ENCODE measurements at regions not wholly inside any gene's neighbourhood (a gene's known extent, or its start where the extent isn't known, plus 50 kb on each side); places are given as distances from the start of the nearest gene placed in this dataset.
A peak's percentile ranks its signal among the peaks of the same experiment; 100 is the strongest.

DNA sequence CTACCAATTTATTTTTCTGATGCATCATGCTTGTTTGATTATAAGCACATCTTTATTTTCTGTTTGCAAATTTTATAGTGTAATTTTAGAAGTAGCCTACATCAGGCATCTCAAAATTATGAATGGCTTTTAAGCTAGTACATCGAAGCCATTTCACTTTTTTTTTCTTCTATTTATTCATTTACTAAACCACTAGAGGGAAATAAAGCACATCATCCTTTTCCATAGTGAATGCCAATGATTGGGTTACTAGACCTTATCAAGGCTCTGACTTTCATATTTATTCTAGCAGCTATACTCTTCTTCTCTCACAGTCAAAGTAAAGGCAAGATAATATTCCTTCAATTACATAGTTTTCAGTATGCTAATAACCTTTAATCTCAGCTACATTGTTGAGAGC is 736.4 kb upstream of the LRFN5 start:
- peak; percentile 51 for DNase-seq

DNA sequence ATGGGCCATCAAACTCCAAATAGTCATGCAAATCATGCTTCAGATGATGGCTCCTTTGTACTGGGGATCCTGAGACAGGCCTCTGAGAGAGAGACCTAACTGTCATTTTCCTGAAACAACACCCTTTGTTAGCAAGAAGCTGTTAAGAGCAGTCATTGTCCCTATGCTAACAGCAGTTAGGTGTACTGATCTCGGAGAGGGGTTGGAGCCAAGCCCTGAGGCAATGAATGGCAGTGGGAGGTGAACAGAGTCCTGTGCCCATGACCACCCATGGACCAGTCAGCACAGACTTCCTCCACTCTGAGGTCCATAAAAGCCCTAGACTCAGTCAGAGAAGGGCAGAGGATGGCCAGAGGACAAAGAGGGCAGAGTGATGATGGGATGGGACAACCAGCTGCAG is 747.6 kb upstream of the LRFN5 start:
- DNase-seq: no peak

DNA sequence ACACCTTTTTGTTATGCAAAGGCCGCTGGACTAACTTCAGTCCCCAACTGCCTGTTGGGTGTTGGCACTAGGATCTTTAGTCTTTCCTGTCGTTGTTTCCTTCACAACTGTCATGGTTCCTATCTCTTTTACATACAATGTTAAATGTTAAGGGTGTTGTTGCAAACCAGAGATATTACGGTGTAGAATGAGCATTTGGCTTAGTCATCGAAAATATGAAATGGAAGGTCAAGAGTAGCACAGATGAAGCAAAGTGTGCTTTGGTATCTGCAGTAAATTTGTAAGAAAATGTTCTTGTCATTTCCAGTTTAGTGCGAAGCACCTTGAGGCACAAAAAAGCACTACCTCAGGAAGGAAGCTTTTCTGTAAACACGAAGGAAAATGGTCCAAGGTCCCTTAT is 751.3 kb upstream of the LRFN5 start:
- no peak for DNase-seq

DNA sequence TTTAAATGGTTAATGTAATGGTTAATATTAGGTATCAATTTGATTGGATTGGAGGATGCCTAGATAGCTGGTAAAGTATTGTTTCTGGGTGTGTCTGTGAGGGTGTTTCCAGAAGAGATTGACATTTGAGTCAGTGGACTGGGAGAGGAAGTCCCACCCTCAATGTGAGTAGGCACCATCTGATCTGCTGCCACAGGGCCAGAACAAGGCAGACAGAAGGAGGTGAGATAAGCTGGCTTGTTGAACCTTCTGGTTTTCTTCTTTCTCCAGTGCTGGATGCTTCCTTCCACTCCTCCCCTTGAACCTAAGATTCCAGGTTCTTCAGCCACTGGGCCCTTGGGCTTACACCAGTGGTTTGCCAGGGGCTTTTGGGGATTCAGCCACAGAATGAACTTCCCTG is 756.5 kb upstream of the LRFN5 start:
- no peak for DNase-seq

DNA sequence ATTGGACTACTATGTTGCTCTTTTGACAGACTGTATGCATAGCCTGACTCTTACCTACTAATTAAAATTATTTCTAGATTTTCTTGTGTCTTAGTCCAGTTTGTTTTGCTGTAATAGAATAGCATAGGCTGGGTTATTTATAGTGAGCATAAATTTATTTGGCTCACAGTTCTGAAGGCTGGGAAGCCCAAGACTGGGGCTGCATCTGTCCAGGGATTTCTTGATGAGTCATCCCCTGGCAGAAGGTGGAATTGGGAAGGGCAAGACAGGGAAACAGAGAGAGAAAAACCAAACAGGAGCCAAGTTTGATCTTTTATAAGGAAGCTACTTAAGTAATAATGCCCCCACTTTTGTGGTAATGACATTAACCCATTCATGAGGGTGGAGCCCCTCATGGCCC is 759.2 kb upstream of the LRFN5 start:
- DNase-seq: peak; percentile 39

DNA sequence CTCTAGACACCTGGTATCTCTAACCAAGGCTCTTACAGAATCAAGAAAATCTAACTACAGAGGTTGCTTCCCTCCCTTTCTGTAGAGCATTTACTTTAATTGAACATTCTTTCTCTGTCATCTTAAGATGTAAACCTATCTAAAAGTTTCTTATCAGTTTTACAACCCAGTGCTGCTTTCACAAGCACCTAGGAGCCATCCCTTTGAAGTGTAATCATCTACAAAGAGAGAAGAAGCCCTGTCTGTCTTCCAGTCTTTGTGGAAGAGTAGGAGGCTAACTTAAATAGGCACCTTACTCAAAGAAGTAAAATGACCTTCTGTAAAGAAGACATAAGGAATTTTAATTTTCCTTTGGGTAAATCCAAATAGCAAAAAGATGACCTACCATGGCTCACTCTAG is 763.9 kb upstream of the LRFN5 start:
- no peak for DNase-seq

DNA sequence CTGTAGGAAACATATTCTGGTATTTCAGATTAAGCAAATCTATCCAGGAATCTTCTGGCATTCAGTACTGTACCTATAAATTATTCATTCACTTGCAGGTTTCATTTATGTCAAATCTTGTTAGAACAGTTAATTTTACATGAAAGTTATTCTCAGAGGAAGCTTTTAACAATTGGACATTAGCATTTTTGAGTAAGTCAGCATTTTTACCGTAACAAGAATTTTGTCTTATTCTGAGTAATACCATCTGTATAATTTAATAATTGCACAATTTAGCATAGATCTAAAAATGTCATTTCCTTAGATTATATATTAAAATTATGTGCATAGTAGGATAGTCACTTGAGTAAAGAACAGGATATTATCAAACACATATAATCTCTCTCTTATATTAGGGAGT is 764.8 kb upstream of the LRFN5 start:
- DNase-seq: no peak

DNA sequence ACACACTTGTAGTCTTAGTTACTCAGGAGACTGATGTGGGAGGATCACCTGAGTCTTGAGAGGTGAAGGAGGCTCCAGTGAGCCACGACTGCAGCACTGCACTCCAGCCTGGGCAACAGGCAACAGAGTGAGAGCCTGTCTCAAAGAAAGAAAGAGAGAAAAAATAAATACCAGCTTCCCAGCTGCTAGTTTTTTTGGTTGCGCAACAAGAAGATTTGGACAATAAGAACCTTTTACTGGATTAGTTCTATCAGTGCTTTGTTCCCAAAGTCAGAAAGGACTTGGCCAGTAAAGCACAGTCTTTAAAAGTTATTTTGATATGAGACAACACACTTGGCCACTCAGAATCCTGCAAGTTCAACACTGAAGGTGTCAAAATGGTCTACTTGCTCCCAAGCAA is 768.1 kb upstream of the LRFN5 start:
- DNase-seq: no peak

DNA sequence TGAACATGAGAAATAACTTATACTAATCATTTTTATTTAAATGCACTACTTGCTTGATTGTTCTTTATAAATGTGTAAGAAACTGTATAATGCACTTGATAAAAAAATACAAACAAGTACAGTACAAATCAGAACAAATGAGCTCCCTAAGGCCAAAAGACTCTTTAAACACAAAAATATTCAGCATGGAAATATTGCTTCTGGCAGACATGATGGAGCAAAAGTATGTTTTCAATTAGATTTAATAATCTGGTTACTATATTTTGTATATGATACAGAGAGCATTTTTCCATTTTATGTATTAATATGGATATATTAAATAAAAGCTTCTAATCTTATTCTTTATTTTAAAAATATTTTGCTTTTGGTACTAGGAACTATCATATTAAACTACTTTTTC is 800.2 kb upstream of the LRFN5 start:
- no peak for DNase-seq

DNA sequence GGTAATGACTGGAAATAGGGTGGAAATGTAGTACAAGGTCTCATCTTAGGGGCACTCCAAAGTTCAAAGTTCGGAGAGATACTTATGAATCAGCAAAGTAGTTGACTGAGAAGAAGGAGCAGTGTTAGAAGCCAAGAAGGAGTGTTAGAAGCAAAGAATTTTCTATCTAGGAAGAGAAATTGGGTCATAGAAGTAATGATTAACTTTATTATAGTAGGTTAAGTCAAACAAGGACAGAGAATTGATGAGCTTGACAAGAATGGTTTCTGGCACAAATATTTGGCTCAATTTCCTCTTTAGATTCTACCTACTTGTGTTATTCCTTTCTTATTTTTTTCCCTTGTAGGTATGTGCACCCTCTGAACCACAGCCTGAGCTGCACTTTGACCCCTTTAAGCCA is 810.5 kb upstream of the LRFN5 start:
- DNase-seq: no peak

DNA sequence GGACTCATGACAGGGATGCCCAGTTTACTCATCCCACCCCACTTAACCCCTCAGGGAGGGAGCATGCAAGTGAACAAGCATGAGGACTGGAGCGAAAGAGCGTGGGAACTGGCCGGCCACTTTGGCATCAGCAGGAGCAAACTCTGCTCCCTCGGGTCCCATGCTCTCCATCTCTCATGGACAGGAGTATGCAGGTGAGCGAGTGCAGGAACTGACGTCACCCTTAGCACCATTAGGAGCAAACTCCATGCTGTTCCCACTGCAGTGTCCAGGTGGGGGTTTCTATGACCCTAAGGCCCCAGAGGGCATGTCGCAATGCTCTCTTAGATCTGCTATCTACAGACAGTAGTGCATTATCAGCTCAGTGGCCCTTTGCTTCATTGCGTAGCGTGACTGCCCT is 821.8 kb upstream of the LRFN5 start:
- no peak for DNase-seq

DNA sequence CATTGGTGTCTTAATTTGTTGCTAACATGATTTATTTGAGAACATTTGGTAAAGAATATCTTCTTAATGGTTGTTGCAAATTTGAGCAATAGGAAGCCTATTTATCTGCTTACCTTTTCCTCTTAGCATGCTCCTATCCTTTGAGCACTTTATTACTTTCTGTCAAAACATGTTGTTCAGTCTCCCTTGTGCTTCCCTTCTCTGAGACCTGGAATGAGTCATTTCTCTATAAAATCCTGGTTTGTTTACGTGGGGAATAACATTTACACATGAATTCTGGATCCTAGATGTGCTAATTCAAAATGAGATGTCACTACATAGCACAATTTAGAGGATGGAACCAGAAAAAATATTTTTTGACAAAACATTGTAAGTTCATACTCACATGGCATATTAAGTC is 844.0 kb upstream of the LRFN5 start:
- DNase-seq: no peak

DNA sequence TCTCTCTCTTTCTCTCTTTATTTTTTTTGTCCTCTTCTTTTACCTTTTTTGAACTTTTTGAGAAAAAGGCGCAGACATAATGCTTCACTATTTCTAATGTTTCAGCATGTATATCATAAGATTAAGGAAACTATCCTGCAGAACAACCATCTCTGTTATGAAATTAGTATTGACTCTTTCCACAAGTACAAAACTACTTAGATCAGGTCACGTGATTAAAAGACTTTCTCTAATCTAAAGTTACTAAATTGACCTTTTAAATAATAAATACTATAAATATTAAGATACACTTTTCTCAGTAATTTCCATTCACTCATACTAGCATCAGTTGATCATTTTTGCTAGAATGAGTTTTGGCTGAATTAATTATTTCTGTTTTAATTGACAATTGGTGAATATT is 844.5 kb upstream of the LRFN5 start:
- no peak for DNase-seq

DNA sequence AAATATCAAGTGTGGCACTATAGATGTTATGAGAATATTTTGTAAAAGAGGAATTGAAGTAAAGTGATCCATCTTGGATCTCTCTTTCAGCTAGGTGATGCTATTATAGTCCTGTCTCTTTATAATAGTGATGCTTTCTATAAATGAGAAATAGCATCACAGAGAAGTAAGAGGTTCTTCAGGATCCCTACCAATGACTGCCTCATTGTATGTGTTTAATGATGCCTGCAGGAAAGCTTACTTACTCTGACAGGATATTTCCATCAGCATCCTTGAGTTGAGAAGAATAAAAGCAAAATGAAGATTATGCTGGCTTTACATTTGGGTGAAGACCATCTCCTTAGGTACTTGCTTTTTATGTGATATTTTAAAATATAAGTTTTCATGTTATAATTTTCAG is 846.0 kb upstream of the LRFN5 start:
- DNase-seq: no peak

DNA sequence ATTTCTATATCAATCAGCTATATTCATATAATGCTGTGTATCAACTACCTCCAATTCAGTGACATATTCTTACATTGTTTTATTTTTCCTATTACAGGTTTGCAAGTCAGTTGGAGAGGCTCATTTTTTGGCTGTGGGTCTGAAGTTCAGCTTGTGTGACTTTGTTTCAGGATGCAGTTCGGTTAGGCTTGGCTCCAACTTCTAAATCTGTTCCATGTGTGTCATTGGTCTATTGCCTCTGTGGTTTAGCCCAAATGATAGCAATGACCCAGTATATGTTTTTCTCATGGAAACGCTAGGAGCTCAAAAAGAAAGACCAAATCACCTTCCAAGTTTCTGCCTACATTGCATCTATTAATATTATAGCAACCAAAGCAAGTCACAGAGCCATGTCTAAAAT is 848.6 kb upstream of the LRFN5 start:
- no peak for DNase-seq

DNA sequence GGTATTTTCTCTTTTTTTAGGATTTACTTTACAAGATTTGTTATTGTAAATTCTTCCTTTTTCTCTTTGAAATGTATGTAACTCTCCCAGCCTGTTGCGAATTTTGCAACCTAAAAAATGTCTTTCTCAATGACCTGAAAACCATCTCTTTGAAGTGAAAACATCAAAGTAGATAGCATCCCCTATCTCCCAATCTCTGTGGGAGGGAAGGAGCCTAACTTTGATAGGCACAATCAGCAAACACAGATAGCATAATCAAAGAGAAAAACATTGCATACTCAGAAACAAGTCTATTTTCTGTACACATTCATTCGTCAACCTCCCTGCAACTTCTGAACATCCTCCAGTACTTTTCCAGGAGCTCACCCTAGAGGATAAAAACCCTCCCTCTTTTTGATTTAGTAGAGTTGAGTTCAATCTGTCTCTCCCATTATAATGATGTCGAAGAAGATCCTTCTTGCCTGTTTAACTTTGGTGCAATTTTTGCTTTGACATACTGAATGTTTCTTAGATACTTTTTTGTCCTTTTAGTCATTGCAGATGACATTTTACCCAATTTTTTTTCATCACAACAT is 849.2 kb upstream of the LRFN5 start:
- DNase-seq: no peak

DNA sequence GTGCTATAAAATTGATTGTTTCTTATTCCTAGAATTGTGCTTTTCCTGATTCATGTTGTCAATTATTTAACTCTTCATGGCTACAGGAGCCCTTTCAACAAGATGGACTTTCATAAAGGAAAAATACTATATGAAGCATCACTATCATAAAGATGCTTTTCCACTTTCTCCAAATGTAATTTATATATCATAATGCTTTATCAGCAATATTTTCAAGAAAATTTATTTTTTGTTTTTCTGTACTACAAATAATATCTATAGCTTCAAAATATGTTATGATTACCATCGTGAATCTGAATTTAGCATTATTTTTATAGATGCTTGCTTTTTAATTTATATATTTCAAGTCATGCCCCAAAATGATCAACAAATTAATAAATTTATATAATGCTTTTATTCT is 873.5 kb upstream of the LRFN5 start:
- DNase-seq: no peak

DNA sequence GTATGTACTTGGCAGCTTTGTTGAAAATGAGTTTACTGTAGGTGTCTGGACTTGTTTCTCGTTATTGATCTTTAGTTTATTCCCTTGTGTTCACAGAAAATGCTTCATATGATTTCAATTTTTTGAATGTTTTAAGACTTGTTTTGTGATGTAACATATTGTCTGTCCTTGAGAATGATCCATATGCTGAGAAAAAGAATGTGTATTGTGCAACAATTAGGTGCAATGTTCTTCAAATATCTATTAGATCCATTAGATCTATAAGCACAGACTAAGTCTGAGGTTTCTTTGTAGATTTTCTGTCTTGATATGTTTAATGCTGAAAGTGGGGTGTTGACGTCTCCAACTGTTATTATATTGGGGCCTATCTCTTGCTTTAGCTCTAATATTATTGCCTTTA is 879.6 kb upstream of the LRFN5 start:
- DNase-seq: no peak

DNA sequence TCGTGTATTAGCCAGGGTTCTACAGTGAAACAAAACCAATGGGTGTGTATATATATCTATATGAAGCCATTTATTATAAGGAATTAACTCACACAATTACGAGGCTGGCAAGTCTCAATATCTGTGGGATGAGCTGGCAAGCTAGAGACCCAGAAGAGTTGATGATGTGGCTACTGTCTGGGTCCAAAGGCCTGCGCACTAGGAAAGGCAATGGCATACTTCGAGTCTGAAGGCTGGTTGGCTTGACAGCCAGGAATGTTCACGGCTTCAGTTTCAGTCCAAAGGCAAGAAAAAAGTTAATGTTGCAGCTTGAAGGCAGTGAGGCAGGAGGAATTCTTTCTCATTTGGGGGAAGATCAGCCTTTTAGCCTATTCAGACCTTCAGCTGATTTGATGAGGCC is 893.3 kb upstream of the LRFN5 start:
- no peak for DNase-seq

DNA sequence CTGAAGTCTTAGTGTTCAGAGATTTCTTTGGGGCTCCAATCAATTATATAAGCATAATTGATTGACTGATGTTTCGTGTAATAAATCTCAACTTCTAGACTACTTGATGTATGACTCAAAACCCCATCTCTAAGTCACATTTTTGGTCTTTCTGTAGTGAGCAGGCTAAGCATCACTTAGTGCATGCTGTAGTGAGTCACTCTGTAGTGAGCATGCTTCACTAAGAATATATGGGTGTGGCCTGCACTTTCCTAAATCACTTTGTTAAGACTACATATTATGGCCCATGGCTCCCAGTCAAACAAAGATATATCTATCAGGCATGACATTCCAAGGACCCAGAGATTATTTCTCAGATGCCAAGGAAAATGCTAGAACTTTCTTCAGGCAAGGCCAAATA is 909.4 kb upstream of the LRFN5 start:
- no peak for DNase-seq

DNA sequence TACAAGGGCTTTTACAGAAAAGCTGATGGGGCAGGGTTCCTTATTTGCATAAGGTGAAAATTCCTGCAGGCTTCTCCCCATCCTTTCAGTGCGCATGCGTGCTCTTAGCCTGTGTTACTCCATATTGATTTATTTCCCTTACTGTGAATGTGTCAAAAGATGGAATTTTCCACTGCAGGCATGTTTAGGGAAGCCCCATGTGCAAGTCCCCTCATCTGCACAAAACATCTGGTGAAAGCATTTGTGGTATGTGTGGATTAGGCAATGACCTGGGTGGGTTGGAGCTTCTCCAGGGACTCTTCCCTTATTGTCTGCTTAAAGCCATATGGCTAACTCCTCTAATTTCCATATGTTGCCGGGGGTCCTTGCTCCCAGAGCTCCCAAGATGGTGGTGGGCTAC is 912.7 kb upstream of the LRFN5 start:
- no peak for DNase-seq

DNA sequence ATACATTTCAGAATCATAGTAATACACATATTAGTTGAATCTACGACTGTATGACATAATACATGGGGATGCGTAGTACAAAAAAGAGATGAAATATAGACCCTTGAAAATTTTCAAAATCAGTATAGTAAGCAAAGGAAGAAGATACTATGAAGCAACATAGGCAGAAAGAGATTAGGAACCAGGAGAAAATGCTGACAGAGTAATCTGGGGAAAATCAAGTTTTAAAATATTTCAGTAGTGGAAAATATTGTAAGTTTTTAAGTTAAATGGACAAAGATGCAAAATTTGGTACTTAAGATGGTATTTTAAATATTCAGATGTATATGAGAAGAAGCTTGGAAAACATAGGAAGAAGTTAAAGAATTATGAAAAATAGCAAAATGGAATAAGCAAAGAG is 915.6 kb upstream of the LRFN5 start:
- no peak for DNase-seq

DNA sequence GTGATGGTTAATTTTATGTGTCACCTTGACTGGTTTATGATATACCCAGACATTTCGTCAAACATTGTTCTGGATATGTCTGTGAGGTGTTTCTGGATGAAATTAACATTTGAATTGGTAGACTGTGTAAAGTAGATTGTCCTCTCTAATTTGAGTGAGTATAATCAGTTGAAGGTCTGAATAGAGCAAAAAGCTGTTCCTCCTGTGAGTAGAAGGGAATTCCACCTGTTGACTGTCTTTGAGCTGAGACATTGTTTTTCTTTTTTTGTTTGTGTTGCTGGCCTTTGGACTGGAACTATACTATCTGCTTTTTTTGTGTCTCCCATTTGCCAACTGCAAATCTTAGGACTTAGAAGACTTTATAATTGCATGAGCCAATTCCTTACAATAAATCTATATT is 920.9 kb upstream of the LRFN5 start:
- no peak for DNase-seq

DNA sequence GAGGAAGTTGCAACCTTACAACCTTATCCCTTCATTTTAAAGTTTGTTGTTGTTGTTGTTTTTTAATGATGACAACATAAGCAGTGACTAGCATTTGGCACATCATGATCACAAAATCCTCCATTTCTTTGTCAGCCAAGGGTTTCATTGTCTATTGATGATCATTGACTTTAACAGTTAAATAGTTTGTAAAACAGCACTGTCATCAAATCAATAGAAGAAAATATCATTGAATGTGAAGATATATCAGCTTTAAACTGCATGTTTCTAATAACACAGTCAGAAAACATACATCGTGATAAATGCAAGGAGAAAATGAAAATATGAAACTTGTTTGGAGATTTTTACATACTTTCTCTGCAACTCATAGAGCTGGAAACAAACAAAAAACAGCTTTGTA is 922.3 kb upstream of the LRFN5 start:
- no peak for DNase-seq

DNA sequence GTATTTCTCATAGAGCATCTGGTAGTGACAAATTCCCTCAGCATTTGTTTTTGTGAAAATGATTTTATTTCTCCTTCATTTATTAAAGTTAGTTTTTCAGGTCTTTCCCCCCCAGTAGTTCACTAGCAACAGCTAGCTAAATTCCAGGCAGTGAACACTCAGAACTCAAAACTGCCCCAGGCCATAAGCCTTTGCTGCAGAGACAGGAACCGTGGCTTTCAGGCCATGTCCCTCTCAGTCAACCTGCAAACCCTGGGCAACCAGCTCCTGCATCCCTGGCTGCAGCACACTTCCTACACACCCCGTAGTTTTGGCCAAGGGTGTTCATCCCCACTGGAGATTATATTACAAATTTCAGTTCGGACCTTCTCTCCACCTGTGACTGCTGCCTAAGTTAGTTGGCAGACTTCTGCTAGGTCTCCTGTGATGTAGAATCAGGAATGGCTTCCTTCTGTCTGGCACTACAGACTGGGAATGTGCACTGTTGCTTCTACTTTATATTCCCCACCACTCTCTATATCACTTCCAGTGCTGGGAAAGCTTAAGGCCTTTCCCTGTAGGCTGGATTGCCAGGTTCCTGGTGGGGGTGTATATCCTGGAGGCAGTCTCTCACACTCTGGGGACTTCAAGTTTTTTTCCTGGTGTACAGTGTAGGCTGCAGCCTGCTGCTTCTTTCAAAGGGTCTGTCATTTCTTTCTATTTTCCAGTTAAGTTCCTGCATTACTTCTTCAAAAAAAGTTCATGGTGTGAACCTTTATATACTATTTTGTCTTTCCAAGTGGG is 924.4 kb upstream of the LRFN5 start:
- DNase-seq: no peak

All from NCI-H2171 treated with DMSO at 0.1 percent for 48 hours (cell line).